Tibial nerve (tissue), 4 donors: ENCODE measurements at regions not wholly inside any gene's neighbourhood (a gene's known extent, or its start where the extent isn't known, plus 50 kb on each side); places are given as distances from the start of the nearest gene placed in this dataset.

Experiments used
- CTCF ChIP-seq, 5 experiments: fragments of 200-600 bp in 3 of 5; fragments of 450-650 bp in 2 of 5; sonication (generic) in 3 of 5; IDR thresholded peaks; one replicate each; pipeline ENCODE4 v1.5.1; 2016 to 2019; ENCODE audit warnings: antibody characterized with exemption in 5 of 5, mild to moderate bottlenecking in 3 of 5, moderate library complexity in 2 of 5
- EP300 ChIP-seq, 2 donors: sonication (generic); formaldehyde crosslinking; IDR thresholded peaks; one replicate each; pipeline ENCODE4 v1.6.1; 2017; ENCODE audit warnings: antibody characterized with exemption in 2 of 2, mild to moderate bottlenecking in 1 of 2
- POLR2A ChIP-seq, 2 donors: fragments of 450-650 bp; IDR thresholded peaks; one replicate each; pipeline ENCODE4 v1.6.1; 2017; ENCODE audit warnings: antibody characterized with exemption in 2 of 2, mild to moderate bottlenecking in 2 of 2, moderate library complexity in 2 of 2

- TF ChIP-seq CTCF (IDR thresholded peaks at IDR 0.05): no peak
- TF ChIP-seq POLR2A (IDR thresholded peaks at IDR 0.05): no peak
- TF ChIP-seq EP300 (IDR thresholded peaks at IDR 0.05): no peak
Observed at GRCh38 chr5:74216012-74216411, 424.5 kb downstream of the ENC1 start.
